Type B pancreatic cell (in vitro differentiated cells): ENCODE measurements at regions not wholly inside any gene's neighbourhood (a gene's known extent, or its start where the extent isn't known, plus 50 kb on each side); places are given as distances from the start of the nearest gene placed in this dataset.
A peak's percentile ranks its signal among the peaks of the same experiment; 100 is the strongest.

Source experiments
- DNase-seq: peaks from one replicate; pipeline ENCODE4 v3.0.0; 2021; ENCODE audit warnings: mixed read lengths; ENCODE audit not compliant: unreplicated experiment; ENCODE audit errors: extremely low spot score
- H3K27ac Mint-ChIP-seq: 2 replicates; pipeline ENCODE4 v1.8.0; 2021; ENCODE audit warnings: mild to moderate bottlenecking, mixed read lengths
- H3K27me3 Mint-ChIP-seq: 2 replicates; pipeline ENCODE4 v1.8.0; 2021; ENCODE audit warnings: mixed read lengths
- H3K36me3 Mint-ChIP-seq: 2 replicates; pipeline ENCODE4 v1.8.0; 2021; ENCODE audit warnings: mixed read lengths
- H3K4me1 Mint-ChIP-seq: one replicate; pipeline ENCODE4 v1.8.0; 2021; ENCODE audit warnings: mixed read lengths; ENCODE audit not compliant: unreplicated experiment
- H3K4me3 Mint-ChIP-seq: 2 replicates; pipeline ENCODE4 v1.8.0; 2021; ENCODE audit warnings: mild to moderate bottlenecking, mixed read lengths
- H3K9me3 Mint-ChIP-seq: 2 replicates; pipeline ENCODE4 v1.8.0; 2021; ENCODE audit warnings: mixed read lengths
- CTCF ChIP-seq: fragments of 200-600 bp; sonication (generic); conservative IDR thresholded peaks from 2 replicates; pipeline ENCODE4 v1.5.0; 2021; ENCODE audit warnings: antibody characterized with exemption, mild to moderate bottlenecking

- Mint-ChIP-seq H3K27ac (no peak overlapping the region), H3K4me1 (peaks cover 24% of the 10 kb centered on the region), H3K4me3 (no peak overlapping the region), H3K27me3 (no peaks in the 10 kb centered on the region), H3K9me3 (peaks cover 15% of the 10 kb centered on the region), H3K36me3 (no peaks in the 10 kb centered on the region)
- no peak for DNase-seq
- no peak for TF ChIP-seq CTCF
Measured at GRCh38 chr12:115400011-115400410, 716.0 kb upstream of the TBX3 start.

DNA sequence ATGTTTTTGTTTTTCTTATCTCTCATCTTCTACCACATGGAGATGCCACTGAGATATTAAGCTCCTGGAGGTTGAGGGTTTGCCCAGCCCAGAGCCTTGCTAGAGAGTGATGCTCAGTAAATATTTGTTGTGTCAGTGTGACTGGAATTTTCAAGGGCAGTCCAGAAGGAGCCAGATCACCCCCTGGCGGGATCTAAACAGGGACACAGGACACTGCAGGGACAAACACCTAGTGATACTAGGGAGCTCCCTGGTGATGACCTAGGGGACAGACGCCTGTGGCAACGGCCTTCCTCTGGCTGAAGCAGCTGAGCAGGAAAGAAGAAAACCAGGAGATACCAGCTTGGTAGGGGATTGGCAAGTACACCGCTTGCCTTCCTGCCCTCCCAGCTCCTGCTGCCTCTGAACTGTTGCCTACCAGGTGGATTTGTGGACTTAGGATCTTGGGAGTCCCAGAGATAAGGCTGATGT, 714.4 kb upstream of the TBX3 start:
- DNase-seq: no peak
- no peaks in the 10 kb centered on the region for H3K27me3 Mint-ChIP-seq
- H3K36me3 Mint-ChIP-seq: no peaks in the 10 kb centered on the region
- peaks cover 11% of the 10 kb centered on the region for H3K9me3 Mint-ChIP-seq
- H3K27ac Mint-ChIP-seq: no peak overlapping the region
- TF ChIP-seq CTCF: no peak
- peaks cover 12% of the 10 kb centered on the region for H3K4me1 Mint-ChIP-seq
- H3K4me3 Mint-ChIP-seq: no peak overlapping the region

- Mint-ChIP-seq H3K4me3 (no peak overlapping the region), H3K9me3 (peaks cover 11% of the 10 kb centered on the region), H3K36me3 (no peaks in the 10 kb centered on the region), H3K27ac (no peak overlapping the region), H3K4me1 (peaks cover 11% of the 10 kb centered on the region), H3K27me3 (no peaks in the 10 kb centered on the region)
- no peak for DNase-seq
- TF ChIP-seq CTCF: no peak
Measured at GRCh38 chr12:115396567-115396966, 712.6 kb upstream of the TBX3 start.

DNA sequence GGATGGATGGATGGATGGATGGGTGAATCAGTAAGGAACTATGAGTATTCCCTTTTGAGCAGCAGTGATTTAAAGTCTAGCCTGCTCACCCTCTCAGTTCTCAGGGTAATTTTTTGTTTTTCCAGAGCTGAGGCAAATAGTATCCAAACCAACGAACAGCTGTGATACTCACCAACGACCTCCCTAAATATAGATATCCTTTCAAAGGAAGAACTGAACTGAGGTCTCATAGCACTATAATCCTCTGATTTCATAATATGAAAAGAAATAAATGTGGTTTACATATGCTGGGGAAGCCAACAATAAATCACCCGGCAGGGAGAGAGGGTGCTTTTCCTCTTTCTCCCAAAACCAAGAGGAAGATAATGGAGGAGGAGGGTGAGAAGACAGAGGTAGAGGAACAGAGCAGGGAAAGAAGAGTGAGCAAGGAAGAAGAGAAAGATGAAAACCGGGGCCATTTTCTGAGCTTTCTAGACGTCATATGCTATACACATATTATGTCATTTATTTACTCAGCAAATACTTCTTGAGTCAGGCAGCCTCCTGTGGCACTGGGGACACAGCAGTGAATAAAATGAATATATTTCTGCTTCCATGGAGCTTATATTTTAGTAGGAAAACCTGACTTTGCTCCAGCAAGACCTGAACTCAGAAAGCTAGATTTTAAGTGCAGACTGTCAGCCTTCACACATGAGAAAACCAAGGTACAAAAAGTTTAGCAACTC, 710.7 kb upstream of the TBX3 start:
- peak overlapping the region; percentile 45 for H3K27ac Mint-ChIP-seq
- peaks cover 11% of the 10 kb centered on the region for H3K4me1 Mint-ChIP-seq
- no peaks in the 10 kb centered on the region for H3K36me3 Mint-ChIP-seq
- H3K27me3 Mint-ChIP-seq: no peaks in the 10 kb centered on the region
- no peak overlapping the region for H3K4me3 Mint-ChIP-seq
- DNase-seq: no peak
- no peak for TF ChIP-seq CTCF
- peaks cover 14% of the 10 kb centered on the region for H3K9me3 Mint-ChIP-seq

DNA sequence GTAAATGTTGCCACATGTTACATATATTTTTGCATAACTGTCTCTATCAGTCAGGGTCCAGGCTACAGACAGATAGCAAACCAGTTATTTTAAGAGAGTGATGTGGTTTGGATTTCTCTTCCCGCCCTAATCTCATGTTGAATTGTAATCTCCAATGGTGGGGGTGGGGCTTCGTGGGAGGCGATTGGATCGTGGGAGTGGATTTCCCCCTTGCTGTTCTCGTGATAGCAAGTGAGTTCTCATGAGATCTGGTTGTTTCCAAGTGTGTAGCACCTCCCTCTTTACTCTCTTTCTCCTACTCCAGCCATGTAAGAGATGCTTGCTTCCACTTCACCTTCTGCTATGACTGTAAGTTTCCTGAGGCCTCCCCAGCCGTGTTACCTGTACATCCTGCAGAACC, 704.2 kb upstream of the TBX3 start:
- Mint-ChIP-seq H3K27me3 (no peaks in the 10 kb centered on the region), H3K4me1 (peaks cover 26% of the 10 kb centered on the region), H3K27ac (no peak overlapping the region), H3K36me3 (no peaks in the 10 kb centered on the region), H3K9me3 (peaks cover 8% of the 10 kb centered on the region), H3K4me3 (no peak overlapping the region)
- TF ChIP-seq CTCF: no peak
- DNase-seq: no peak
